ENCODE measurements at regions not wholly inside any gene's neighbourhood (a gene's known extent, or its start where the extent isn't known, plus 50 kb on each side); places are given as distances from the start of the nearest gene placed in this dataset.
A peak's percentile ranks its signal among the peaks of the same experiment; 100 is the strongest.

DNA sequence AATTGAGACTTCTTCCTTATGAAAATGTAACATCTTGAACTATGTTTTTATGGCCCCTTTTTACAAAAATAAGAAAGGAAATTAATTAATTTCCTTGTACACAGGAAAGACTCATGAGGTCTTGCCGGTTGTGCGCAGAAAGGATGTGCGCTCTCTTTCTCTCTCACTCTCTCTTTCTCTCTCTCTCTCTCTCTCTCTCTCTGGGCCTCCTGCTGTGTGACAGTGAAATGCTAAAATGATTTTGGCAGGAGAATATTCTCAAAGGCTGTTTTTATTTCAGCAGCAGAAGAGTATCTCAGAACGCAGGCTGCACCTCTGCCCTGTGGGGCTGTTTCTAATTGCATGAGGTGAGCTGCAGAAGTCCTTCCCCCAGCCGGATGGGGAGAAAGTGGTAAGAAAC lies 349.0 kb downstream of the MID1IP1 start:
- peak; percentile 61 for DNase-seq

DNA sequence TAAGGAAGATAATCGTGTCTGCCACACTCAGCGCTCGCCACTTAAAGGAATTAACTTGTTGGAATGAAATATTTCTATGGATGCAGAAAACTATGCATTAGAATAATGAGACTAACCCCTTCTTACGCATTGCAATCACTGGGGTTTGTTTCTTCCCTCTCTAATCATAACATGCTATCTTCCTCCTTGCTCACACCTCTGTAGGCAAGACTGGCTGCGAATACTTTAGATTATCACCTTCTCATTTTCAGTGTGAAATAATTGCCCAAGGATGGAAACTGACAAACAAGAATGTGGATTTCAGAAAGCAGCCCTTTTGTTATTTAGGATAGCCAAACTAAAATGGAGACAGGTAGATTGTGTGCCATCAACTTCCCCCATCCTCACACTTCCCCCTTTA lies 349.4 kb downstream of the MID1IP1 start:
- no peak for DNase-seq

DNA sequence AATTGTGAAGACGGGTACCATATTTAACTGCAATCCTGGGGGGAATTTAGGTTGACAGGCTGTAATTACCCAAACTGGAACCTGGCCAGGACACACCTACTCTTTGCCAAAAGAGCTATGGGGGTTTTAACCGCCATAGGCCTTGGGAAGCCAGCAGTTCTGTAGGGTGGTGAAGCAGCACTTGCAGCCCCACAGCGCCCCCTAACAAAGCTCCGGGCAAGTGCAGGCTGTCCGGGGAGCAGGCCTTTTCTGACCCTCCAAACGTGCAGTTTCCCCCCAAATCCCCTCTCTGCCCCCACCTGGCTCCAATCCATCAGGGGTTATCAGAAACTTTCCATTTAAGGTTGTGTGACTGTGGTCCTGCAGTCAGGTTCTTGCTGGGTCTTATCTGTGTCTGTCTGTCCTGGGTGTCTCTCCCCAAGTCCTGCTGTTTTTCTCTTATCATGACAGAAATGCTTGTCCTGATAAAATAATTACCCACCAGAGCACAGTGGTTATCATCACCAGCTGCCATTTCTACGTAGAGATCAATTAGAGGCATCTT lies 350.9 kb downstream of the MID1IP1 start:
- DNase-seq = peak; percentile 95

DNA sequence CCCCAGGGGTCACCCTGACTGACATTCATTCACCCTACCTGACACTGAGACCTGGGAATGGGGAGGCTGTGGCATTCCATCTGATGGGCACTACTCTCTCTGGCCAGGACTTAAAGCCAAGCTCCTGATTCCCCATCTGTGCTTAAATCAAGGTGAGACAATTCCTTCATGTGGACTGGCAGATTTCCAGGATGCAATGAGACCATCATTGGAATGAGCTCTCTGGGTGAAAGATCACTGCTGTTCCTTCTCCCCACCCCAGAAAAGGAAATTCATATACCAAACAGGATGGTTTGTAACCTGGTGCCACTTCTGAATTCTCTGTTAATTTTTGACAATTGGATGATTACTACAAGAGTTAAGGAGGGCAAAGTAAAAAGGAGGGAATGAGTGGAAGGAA lies 354.8 kb downstream of the MID1IP1 start:
- DNase-seq = no peak

DNA sequence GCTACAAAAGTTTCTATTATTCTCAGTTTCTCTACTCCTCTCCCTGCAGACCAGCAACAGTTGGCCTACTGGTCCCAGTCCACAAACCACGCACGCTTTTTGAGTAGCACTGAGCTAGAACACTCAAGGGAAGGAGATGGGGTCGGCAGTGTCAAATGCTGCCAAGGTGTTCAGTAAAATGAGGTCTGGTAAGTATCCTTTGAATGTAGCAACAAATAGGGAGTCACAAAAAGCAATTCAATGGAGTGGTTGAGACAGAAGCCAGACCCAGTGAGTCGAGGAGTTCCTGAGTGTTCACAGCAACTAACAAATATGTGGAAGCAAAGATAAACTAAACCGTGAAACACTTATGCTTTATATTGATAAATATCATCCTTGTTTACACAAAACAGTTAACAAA lies 355.7 kb downstream of the MID1IP1 start:
- no peak for DNase-seq

DNA sequence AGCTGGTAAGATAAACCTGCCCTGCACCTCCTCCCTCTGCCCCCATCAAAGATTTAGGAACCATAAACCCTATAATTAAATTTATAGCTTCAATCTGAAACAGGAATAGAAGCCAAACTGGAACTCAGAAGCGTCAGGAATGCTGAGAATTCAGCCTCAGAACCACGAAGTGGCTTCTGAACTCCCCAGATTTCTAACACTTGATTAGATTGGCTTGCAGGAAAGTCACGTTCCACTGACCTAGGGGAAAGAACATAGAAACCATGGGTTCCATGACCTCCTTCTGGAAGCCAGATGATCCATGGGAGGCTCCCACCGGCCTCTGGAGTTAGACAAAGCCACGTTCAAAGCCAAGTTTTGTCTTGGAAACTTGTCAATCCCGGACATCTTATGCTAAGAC lies 356.5 kb downstream of the MID1IP1 start:
- no peak for DNase-seq

DNA sequence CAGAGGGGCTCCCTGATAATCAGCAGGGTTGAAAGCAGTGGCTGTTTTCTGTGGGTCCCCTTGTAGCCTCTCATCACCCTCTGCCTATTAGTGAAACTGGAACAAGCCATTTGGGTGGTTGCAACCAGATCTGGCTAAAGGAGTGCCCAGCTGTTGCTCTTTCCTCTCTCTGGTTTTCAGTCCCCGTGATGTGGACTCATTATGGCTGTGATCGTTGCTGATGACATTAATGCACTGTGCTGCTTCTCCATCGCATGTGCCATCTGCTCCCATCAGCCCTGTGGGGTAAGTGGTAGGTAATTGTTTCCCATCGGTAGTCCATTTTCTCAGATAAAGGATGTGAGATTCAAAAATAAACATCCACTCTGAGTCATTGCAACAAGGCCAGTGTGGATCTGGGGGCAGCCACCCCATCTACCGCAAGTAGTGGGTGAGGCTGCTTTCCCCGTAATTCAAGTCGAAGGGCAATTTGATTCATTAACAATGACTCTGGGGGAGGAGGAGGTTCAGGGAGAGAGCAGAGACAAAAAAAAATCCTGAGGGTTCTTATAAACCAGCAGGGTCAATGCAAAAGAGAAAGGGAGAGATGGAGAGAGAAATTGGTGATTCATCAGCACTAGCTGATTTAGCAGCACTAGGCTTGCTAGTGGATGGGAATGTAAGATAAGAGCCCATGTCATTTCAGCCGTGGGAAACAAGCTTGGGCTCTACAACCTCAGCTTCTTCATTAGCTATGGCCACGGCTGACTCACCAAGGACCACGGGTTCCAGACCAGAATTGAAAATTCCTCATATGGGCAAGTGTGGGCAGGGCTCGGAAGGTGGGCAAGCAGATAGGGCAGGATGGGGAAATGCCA lies 357.8 kb downstream of the MID1IP1 start:
- peak; percentile 97 for DNase-seq

DNA sequence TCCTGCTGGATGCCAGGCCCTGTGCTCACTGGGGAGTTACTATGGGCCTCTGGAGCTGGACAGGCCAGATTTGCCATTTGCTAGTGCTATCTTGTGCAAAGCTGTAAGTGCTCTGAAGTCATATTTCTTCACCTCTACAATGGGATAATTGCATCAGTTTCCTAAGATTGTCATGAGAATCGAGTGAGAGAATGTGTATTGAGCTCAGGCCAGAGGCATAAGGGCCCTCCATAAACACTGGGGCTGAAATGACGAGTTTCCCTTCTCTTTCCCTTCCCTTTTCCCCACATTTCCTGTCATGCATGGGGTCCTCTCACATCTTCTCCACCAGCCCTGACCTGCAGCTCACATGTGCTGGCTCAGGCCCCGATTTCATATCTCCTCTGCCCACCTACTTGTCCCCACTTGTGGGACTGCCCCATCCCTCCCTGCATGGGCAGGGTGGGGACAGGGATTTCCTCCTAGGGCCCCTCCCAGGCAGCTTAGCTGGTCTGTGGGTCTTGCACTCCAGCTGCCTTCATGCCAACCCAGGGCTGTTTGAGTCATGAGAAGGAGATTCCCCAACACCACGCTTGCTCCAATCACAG lies 358.8 kb downstream of the MID1IP1 start:
- DNase-seq = no peak

DNA sequence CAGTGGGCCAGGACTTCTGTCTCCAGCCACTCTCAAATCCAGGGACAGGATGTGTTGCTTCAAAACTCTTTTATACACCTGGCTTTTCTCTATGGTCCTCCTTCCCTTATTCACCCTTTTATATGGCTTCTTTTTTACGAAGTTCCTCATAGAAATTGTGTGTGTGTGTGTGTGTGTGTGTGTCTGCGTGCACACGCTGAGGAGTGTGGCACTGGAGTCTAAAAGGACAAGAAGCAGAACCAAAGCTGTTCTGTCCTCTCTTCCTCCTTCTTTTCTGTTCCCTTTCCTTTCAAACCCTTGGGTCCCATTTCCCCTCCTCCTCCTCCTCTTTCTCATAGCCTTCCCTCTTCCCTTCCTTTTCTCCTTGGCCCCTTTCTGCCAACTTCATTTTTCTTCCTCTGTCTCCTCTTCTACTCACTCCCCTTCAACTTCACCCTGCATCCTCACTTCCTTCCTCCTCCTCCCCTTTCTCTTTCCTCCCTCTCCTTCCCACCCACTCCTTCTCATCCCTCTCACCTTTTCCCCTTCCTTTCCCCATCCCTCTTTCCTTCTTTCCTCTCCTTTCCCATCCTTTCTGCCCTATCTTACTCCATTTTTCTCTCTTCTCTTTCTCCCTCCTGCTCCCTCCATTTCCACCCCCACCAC lies 360.5 kb downstream of the MID1IP1 start:
- DNase-seq = no peak

DNA sequence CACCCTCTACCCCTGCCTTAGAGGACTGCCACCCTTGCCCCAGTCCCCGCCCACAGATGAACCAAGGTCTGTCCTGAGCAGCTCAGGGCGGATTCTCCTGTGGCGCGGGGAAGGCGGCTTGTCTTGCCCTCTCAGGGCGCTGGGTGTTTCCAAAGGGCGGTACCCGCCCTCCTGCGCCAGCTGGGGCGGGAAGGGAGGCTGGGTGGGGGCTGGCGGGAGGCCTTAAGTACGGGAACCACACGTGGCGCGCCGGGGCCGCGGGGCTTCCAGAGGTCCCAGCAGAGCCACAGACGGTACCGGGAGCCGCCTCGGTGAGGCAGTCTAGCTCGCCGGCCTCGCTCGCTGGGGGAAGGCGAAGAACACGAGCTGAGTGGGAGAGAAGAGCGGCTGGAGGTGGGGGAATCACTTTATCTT lies 361.1 kb downstream of the MID1IP1 start:
- no peak for DNase-seq

DNA sequence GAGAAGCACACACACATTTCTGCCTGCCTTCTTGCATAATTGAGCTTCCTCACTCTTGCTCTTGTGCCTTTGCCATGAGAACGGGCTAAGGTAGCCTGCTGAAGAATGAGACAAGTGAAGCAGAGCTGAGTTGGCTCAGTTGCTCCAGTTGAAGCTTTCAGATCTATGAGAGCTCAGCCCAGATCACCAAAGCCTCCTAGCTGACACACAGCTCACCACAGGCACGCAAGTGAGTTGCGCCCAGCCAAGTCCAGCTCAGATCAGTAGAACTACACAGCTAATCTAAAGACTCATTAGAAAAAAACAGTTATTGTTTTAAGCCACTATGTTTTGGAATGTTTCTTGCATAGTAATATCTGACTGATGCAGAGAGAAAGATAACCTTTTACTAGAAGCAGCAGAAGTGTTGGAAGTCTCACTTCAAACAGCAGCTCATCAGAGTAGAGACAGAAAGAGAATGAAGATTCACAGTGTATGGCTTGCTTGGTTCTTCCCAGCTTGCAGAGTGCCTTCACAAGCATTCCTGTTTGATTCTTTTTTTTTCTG lies 362.4 kb downstream of the MID1IP1 start:
- no peak for DNase-seq

DNA sequence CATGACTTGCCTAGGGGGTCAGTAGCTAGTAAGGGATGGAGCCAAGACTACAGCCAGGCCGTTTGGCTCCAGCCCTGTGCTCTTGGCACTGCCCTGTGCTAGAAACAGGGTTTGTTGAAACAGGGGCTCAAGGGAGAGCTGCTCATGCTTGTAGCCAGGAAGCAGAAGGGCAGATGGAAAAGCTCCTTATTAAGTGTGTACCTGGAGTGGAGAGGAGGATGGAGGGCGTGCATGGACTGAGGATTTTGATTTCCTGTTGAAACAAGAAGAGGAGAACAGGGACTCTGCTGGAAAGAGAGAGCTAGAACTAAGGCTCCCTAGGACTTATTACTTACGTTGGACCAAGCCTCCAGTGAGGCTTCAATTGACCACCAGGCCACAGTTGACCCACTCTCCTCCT lies 363.0 kb downstream of the MID1IP1 start:
- DNase-seq = no peak

DNA sequence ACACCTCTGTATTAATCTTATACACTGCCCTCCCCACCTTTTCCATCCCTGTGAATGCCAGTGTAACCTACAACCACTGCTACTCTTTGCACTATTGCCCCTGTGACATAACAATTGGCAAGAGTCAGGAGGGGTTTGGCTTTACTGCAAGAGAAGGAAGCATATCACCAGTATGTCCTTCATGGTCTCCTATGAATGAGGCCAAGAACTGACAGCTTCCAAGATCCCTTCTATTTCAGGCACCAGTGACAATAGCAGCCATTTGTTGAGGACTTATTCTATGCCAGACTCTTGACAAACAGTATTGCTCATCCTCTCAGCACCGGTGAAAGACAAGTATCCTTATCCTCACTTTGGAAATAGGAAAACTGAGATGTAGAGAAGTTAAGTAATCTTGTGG lies 363.9 kb downstream of the MID1IP1 start:
- DNase-seq = no peak

DNA sequence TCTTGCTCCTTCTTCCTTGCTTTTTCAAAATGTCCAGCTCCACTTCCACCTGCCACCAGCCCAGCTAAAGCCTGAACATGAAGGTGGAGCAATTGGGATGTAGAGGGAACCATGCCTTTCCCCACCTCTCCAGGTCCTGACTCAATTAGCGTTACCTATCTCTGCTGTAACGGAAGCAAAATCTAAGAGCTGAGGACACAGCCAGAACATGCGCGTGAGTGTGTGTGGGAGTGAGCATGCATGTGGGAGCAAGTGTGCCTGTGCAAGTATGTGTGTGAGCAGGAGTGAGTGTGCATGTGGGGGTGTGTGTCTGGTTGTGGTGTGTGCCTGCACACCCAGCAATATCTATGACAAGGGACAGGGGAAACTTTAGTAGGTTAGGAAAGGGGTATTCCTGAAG lies 364.5 kb downstream of the MID1IP1 start:
- no peak for DNase-seq

DNA sequence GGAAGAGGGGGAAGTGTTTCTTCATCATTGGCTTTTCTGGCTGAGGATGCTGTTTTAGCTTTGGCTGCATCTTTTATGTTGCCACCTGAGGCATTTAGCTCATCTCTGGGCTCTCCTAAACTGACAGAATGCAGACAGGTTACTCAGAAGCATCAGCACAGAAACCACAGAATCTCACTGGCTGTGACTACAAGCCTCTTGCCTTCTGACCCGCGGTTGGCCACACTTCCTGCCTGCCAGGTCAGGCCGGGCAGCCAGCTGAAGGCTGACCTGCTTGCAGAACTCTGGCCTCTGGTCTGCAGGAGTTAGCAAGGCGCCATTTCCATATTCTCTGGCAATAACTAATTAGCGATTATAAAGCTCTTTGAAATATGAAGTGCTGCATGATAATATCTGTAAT lies 366.5 kb downstream of the MID1IP1 start:
- no peak for DNase-seq

DNA sequence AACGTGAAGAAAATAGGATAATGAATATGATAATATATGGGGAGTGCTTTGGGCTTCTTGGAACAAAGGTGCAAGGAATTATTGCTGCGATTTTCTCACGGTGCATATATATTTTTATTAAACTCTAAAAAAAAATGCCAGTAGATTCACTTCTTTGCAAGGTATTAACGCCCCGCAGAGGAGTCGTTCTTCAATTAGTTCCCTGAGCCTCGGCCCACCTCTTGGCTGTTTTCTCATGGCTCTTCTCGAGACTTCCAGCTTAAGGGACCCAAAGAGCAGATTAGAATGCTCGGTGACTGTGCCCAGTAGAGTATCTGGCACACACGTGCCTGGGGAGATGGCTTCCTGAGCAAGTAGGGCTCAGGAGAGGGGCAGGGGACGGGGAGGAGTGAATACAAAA lies 367.4 kb downstream of the MID1IP1 start:
- no peak for DNase-seq

DNA sequence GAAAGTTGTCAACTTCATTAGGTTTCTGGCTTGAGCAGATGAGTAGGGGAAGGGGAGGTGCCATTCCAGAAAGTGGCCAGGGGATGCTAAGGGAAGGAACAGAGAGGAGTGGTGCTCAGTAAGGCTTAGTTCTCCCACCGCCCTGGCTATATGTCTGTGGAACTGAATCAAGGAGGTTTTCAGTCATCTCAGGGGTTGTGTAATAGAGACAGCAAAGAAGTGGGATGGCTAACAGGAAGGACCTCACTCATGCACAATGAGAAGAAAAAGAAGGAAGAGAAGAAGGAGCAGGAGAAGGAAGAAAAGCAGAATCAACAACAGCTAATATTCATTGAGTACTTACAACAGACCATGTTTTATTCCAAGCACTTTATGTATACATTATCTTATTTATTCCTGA lies 368.7 kb downstream of the MID1IP1 start:
- DNase-seq = no peak

DNA sequence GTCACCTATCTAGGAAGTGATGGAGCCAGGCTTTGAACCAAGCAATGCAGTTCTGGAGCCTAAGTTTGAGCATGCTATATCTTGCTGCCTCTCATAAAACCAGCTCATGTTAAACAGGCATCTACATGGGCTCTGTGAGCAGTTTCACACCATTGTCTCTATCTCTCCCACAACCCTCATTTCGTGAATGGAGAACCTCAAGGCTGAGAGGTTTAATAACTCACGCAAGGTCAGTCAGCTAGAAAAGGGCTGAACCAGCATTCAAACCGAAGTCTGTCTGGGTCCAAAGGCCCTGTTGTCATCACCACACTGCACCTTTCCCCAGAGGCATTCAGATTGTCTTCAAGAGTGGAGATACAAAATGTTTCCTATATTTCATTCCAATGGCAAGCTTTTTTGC lies 369.2 kb downstream of the MID1IP1 start:
- DNase-seq = no peak

DNA sequence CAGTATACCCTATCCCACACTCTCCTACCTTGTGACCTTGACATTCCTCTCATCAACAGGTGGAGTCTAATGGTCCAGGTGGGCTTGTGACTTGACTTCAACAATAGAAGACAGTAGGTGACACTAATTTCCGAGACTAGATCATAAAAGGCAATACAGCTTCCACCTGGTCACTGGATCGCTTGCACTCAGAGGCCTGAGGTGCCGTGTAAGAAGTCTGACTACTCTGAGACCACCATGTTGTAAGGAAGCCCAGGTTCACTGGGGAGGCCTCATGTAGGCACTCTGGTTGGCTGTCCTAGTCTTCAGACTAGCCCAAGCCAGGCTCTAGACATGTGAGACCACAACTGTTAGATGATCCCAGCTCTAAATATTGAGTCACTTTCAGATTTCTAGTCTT lies 370.4 kb downstream of the MID1IP1 start:
- no peak for DNase-seq

DNA sequence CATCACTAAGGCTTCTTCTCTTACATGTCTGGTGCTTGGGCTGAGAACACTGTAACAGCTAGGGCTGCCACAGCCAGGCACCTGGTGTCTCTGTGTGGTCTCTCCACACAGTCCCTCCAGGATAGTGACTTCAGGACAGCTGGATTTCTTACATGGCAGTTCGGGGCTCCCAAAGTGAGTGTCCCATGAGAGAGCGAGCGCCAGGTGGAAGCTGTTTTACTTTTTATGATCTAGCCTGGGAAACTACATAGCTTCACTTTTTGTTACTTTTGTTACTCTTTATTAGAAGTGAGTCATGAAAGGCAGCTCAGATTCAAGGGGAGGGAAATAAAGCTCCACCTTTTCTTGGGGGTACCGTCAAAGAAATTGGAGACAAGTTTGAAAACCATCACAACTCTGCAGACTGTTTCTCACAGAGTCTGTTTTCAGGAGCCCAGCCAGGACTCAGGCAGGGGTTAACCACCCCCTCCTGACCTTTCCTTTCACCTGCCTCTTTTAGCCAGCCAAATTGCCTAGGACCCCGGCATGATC lies 373.0 kb downstream of the MID1IP1 start:
- no peak for DNase-seq

DNA sequence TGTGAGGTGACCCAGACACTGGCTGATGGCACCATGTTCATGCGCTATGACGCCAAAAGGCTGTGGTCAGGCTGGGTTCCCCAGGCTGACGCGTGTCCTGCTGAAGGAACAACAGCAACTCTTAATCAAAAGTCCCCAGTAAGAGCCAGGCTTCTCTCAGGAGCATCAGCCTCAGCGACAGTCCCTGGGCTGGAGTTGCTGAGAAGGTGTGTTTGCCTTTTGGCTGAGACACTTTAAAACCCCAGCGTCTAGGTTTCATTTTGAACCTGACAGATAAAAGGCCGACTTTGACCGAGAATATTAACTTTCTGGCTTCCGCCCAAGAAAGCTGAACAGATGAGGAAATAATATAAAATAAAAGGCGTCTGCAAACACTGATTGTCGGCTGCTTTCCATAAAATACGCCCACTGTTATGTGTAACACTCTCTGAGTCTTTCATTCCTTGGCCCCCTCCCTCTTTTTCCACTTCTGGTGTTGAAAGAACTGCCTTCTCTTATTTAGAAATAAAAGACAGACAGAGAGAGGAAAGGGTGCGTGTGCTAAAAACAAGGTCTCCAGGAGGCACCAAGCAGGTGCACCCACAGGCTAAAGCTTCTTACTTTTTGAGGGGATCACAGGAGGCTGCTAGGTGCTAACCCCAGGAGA lies 373.6 kb downstream of the MID1IP1 start:
- DNase-seq = peak; percentile 63

DNA sequence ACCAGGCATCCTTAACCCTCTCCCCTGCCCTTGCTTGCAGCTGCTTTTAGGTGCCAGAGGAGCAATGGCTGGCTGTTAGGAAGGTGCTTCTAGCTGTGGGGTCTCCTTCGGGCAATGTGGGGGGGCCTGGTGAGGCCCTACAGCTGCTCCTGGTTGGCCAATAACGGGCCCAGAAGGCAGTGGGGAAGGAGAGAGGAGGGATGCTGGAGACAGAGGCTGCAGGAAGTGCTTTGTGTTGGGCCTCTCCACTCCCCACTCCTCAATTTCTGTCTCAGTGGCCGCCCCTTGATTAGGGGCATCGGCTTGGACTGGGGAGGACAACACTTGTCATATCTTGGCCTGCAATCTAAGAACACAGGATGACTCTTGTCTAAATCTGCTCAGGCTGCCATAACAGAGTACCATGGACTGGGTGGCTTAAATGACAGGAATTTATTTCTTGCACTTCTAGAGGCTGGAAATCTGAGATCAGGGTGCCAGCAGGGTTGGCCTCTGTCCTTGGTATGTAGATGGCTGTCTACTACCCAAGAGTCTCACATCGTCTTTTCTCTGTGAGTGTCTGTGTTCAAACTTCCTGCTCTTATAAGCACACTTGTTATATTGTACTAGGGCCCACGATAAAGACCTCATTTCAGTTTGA lies 374.3 kb downstream of the MID1IP1 start:
- no peak for DNase-seq
